H54 (cell line): ENCODE measurements at regions not wholly inside any gene's neighbourhood (a gene's known extent, or its start where the extent isn't known, plus 50 kb on each side); places are given as distances from the start of the nearest gene placed in this dataset.

ENCODE experiments used
- DNase-seq: peaks from one replicate; pipeline ENCODE4 v3.0.0; 2011; ENCODE audit warnings: low spot score, mixed read lengths; ENCODE audit not compliant: insufficient read length
- FAIRE-seq: peaks from 3 replicates; lab custom pipeline; 2011; peaks lifted over from hg19 to GRCh38; lab: Jason Lieb, UNC
- POLR2A ChIP-seq: IDR thresholded peaks from 2 replicates; pipeline ENCODE4 v1.6.1; 2011; ENCODE audit warnings: low read depth, mild to moderate bottlenecking, low read length

- FAIRE-seq: no peak
Observed at GRCh38 chr3:16724487-16724886, 119.3 kb upstream of the DAZL start.

GRCh38 chr3:16725972-16726371, 120.7 kb upstream of the DAZL start:
- DNase-seq (no peak), FAIRE-seq (no peak)
- TF ChIP-seq POLR2A: no peak

More at GRCh38 chr3:16724487-16724886, 119.3 kb upstream of the DAZL start:
- no peak for DNase-seq
- TF ChIP-seq POLR2A: no peak

GRCh38 chr3:16728770-16729745, 123.8 kb upstream of the DAZL start:
- DNase-seq: peak; percentile 22
- no peak for TF ChIP-seq POLR2A
- peak; percentile 76 for FAIRE-seq

- FAIRE-seq: no peak
- no peak for TF ChIP-seq POLR2A
- no peak for DNase-seq
Observed at GRCh38 chr3:16738451-16738850, 133.2 kb upstream of the DAZL start.

- TF ChIP-seq POLR2A: no peak
- DNase-seq: no peak
- FAIRE-seq: no peak
Observed at GRCh38 chr3:16739541-16740105, 134.4 kb upstream of the DAZL start.

GRCh38 chr3:16740515-16740914, 135.3 kb upstream of the DAZL start:
- no peak for DNase-seq
- TF ChIP-seq POLR2A: no peak
- no peak for FAIRE-seq

- DNase-seq (peak; percentile 38), FAIRE-seq (peak; percentile 91)
- TF ChIP-seq POLR2A: no peak
Observed at GRCh38 chr3:16741103-16741758, 136.0 kb upstream of the DAZL start.

GRCh38 chr3:16741890-16742289, 136.7 kb upstream of the DAZL start:
- no peak for FAIRE-seq
- TF ChIP-seq POLR2A: no peak
- DNase-seq: no peak

- no peak for TF ChIP-seq POLR2A
- DNase-seq: no peak
- no peak for FAIRE-seq
Observed at GRCh38 chr3:16743276-16743675, 138.1 kb upstream of the DAZL start.

- TF ChIP-seq POLR2A: no peak
- FAIRE-seq (no peak), DNase-seq (no peak)
Observed at GRCh38 chr3:16759227-16759903, 125.4 kb upstream of the PLCL2 start.

- DNase-seq: no peak
- no peak for FAIRE-seq
- TF ChIP-seq POLR2A: no peak
Observed at GRCh38 chr3:16761571-16761970, 123.2 kb upstream of the PLCL2 start.

- FAIRE-seq: no peak
- DNase-seq: no peak
- no peak for TF ChIP-seq POLR2A
Observed at GRCh38 chr3:16765661-16766060, 119.1 kb upstream of the PLCL2 start.

GRCh38 chr3:16767006-16767405, 117.7 kb upstream of the PLCL2 start:
- DNase-seq: no peak
- FAIRE-seq: no peak
- TF ChIP-seq POLR2A: no peak
